Upper lobe of left lung (tissue), 6 donors: ENCODE measurements at regions not wholly inside any gene's neighbourhood (a gene's known extent, or its start where the extent isn't known, plus 50 kb on each side); places are given as distances from the start of the nearest gene placed in this dataset.
A peak's percentile ranks its signal among the peaks of the same experiment; 100 is the strongest.

Experiments
- ATAC-seq, 2 donors: fragments of 200-7000 bp; cut with Tn5 transposase; one replicate each; pipeline ENCODE4 v1.9.1; 2022; ENCODE audit warnings: mild to moderate bottlenecking in 2 of 2, moderate library complexity in 2 of 2; ENCODE audit not compliant: low FRiP score in 2 of 2
- DNase-seq, 2 donors: peaks; one replicate each; pipeline ENCODE4 v3.0.0-alpha.2; 2019 to 2020
- H3K27ac ChIP-seq, 4 donors: fragments of 200-600 bp; sonication (generic); one replicate each; pipeline ENCODE4 v1.5.1; 2016 to 2019
- H3K27me3 ChIP-seq, 4 donors: fragments of 200-600 bp; sonication (generic); one replicate each; pipeline ENCODE4 v1.5.1; 2017 to 2019
- H3K36me3 ChIP-seq, 4 donors: fragments of 200-600 bp; sonication (generic); one replicate each; pipeline ENCODE4 v1.5.1; 2016 to 2019
- H3K4me1 ChIP-seq, 4 donors: fragments of 200-600 bp; sonication (generic); one replicate each; pipeline ENCODE4 v1.5.1; 2018 to 2019
- H3K4me3 ChIP-seq, 4 donors: fragments of 200-600 bp; sonication (generic); one replicate each; pipeline ENCODE4 v1.5.1; 2017 to 2019; ENCODE audit warnings: mild to moderate bottlenecking in 2 of 4, moderate library complexity in 1 of 4
- H3K9me3 ChIP-seq, 4 donors: fragments of 200-600 bp; sonication (generic); one replicate each; pipeline ENCODE4 v1.5.1; 2018 to 2019
- CTCF ChIP-seq, 6 experiments: fragments of 450-650 bp in 4 of 6; fragments of 200-600 bp in 2 of 6; sonication (generic) in 2 of 6; IDR thresholded peaks; one replicate each; pipeline ENCODE4 v1.5.1; 2016 to 2019; ENCODE audit warnings: antibody characterized with exemption in 6 of 6
- EP300 ChIP-seq, 4 donors: sonication (generic); formaldehyde crosslinking; IDR thresholded peaks; one replicate each; pipeline ENCODE4 v1.5.1; 2017; ENCODE audit warnings: antibody characterized with exemption in 4 of 4, control low read depth in 2 of 4
- POLR2A ChIP-seq, 4 donors: fragments of 450-650 bp; IDR thresholded peaks; one replicate each; pipeline ENCODE4 v1.5.1; 2016 to 2017; ENCODE audit warnings: antibody characterized with exemption in 4 of 4, mild to moderate bottlenecking in 2 of 4
- POLR2AphosphoS5 ChIP-seq, 2 donors: sonication (generic); formaldehyde crosslinking; IDR thresholded peaks; one replicate each; pipeline ENCODE4 v1.5.1; 2017; ENCODE audit warnings: antibody characterized with exemption in 2 of 2
- WGBS, 2 donors: methylation state at CpG; one replicate each; pipeline ENCODE4 v1.1.5; 2017 to 2018; 5-methylcytosine and 5-hydroxymethylcytosine counted together
- donor health status: DM: no; HTN: no; CAD: no; lungs with moderate emphysema.
- donor health status: DM: no; HTN: yes; CAD: no; lungs with severe emphysema.

- Histone ChIP-seq H3K4me1 (no peaks in the 10 kb centered on the region), H3K9me3 (peaks cover 0 to 8% (median 3%) of the 10 kb centered on the region in 4 donors), H3K27ac (no peak overlapping the region), H3K27me3 (no peaks in the 10 kb centered on the region), H3K36me3 (no peaks in the 10 kb centered on the region), H3K4me3 (no peak overlapping the region)
- no peak for TF ChIP-seq CTCF (IDR thresholded peaks at IDR 0.05)
- no peak for TF ChIP-seq POLR2A (IDR thresholded peaks at IDR 0.05)
- TF ChIP-seq POLR2AphosphoS5 (IDR thresholded peaks at IDR 0.05): no peak
- no peak for TF ChIP-seq EP300 (IDR thresholded peaks at IDR 0.05)
- no peak for ATAC-seq
- DNase-seq: peak in 1 of 2 donors; percentile 15
- 60 to 63% methylated on average over 10 to 12 of the region's 12 CpGs for WGBS, 2 donors
These were observed 55.7 kb downstream of the RTL6 start for GRCh38 chr22:44442186-44442815.

GRCh38 chr22:44441401-44442185 lies 56.4 kb downstream of the RTL6 start:
- H3K27me3 ChIP-seq: no peaks in the 10 kb centered on the region
- no peak overlapping the region for H3K27ac ChIP-seq
- TF ChIP-seq CTCF (IDR thresholded peaks at IDR 0.05) (no peak), EP300 (IDR thresholded peaks at IDR 0.05) (no peak), POLR2A (IDR thresholded peaks at IDR 0.05) (no peak), POLR2AphosphoS5 (IDR thresholded peaks at IDR 0.05) (no peak)
- DNase-seq: peak in 1 of 2 donors; percentile 16
- no peaks in the 10 kb centered on the region for H3K4me1 ChIP-seq
- H3K36me3 ChIP-seq: no peaks in the 10 kb centered on the region
- WGBS, 2 donors: 65% methylated on average over 4 to 14 of the region's 16 CpGs
- no peak for ATAC-seq
- H3K4me3 ChIP-seq: no peak overlapping the region
- peaks cover 0 to 6% (median 3%) of the 10 kb centered on the region in 4 donors for H3K9me3 ChIP-seq

GRCh38 chr22:44440224-44441160 lies 57.5 kb downstream of the RTL6 start:
- TF ChIP-seq CTCF (IDR thresholded peaks at IDR 0.05) (no peak), EP300 (IDR thresholded peaks at IDR 0.05) (no peak), POLR2AphosphoS5 (IDR thresholded peaks at IDR 0.05) (no peak), POLR2A (IDR thresholded peaks at IDR 0.05) (no peak)
- no peaks in the 10 kb centered on the region for H3K9me3 ChIP-seq
- H3K4me3 ChIP-seq: no peak overlapping the region
- no peak for DNase-seq
- no peak for ATAC-seq
- H3K36me3 ChIP-seq: no peaks in the 10 kb centered on the region
- WGBS, 2 donors: 87 to 88% methylated on average over 17 to 19 of the region's 19 CpGs
- H3K4me1 ChIP-seq: no peaks in the 10 kb centered on the region
- no peaks in the 10 kb centered on the region for H3K27me3 ChIP-seq
- H3K27ac ChIP-seq: no peak overlapping the region

GRCh38 chr22:44439356-44440223 lies 58.4 kb downstream of the RTL6 start:
- Histone ChIP-seq H3K4me1 (no peaks in the 10 kb centered on the region), H3K9me3 (no peaks in the 10 kb centered on the region), H3K27me3 (no peaks in the 10 kb centered on the region), H3K4me3 (no peak overlapping the region), H3K36me3 (no peaks in the 10 kb centered on the region), H3K27ac (no peak overlapping the region)
- 82 to 84% methylated on average over 19 to 21 of the region's 21 CpGs for WGBS, 2 donors
- ATAC-seq (no peak), DNase-seq (peak in 1 of 2 donors; percentile 10)
- no peak for TF ChIP-seq POLR2AphosphoS5 (IDR thresholded peaks at IDR 0.05)
- TF ChIP-seq CTCF (IDR thresholded peaks at IDR 0.05): no peak
- TF ChIP-seq EP300 (IDR thresholded peaks at IDR 0.05): no peak
- TF ChIP-seq POLR2A (IDR thresholded peaks at IDR 0.05): no peak
